ENCODE measurements at regions not wholly inside any gene's neighbourhood (a gene's known extent, or its start where the extent isn't known, plus 50 kb on each side); places are given as distances from the start of the nearest gene placed in this dataset.

DNA sequence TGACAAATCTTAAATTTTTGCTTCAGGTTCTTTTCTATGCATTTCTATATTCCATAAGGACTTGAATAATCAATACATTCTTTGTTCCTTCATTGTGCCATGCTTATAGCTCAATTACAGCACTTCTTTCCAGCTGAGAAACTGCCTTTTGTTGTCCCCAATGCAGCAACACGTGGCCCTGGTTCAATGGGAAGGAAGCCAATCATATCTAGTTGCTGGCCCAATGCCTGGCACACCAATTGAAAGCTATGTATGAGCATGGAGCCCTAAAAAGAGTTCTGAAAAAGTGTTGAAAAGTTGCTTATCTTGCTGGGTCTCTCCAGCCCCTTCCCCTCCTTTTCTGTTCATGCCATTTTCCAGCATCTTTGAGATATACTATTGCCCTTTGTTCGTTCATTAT, 448.0 kb upstream of the FAT3 start:
- Histone ChIP-seq H4K20me1 (ENCODE audit: low read length) (no peaks in the 10 kb centered on the region), H3K4me1 (ENCODE audit: insufficient read depth, low read length) (no peaks in the 10 kb centered on the region), H3K4me2 (ENCODE audit: low read length) (no peak overlapping the region), H3K9ac (ENCODE audit: low read length) (no peak overlapping the region), H2AFZ (ENCODE audit: low read length) (no peak overlapping the region), H3K36me3 (ENCODE audit: low read depth, low read length) (no peaks in the 10 kb centered on the region), H3K9me2 (replicated peaks; ENCODE audit: low read length) (no peaks in the 10 kb centered on the region), H3K9me3 (ENCODE audit: low read length) (peaks cover 12% of the 10 kb centered on the region), H3K27me3 (ENCODE audit: low read length) (no peaks in the 10 kb centered on the region), H3K79me2 (ENCODE audit: low read length) (no peaks in the 10 kb centered on the region), H3F3A (ENCODE audit: low read length, unreplicated experiment) (no peaks in the 10 kb centered on the region), H3K27ac (ENCODE audit: low read length) (no peak overlapping the region), H3K4me3 (ENCODE audit: low read length) (no peak overlapping the region)
- no TSS peak for BruUV-seq (replicated peaks)
- ChIA-PET POLR2A (ENCODE audit: unreplicated experiment) (no interaction called here), CTCF (no interaction called here)
- intact Hi-C loops (cut with micrococcal nuclease) = no loop called here
- no peak for TF ChIP-seq EZH2 (IDR thresholded peaks at IDR 0.05; ENCODE audit: low read length, unreplicated experiment)
- TF ChIP-seq, protein P1, sequence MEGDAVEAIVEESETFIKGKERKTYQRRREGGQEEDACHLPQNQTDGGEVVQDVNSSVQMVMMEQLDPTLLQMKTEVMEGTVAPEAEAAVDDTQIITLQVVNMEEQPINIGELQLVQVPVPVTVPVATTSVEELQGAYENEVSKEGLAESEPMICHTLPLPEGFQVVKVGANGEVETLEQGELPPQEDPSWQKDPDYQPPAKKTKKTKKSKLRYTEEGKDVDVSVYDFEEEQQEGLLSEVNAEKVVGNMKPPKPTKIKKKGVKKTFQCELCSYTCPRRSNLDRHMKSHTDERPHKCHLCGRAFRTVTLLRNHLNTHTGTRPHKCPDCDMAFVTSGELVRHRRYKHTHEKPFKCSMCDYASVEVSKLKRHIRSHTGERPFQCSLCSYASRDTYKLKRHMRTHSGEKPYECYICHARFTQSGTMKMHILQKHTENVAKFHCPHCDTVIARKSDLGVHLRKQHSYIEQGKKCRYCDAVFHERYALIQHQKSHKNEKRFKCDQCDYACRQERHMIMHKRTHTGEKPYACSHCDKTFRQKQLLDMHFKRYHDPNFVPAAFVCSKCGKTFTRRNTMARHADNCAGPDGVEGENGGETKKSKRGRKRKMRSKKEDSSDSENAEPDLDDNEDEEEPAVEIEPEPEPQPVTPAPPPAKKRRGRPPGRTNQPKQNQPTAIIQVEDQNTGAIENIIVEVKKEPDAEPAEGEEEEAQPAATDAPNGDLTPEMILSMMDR (conservative IDR thresholded peaks at IDR 0.05; ENCODE audit: low read depth, low read length) = no peak
- no peak for TF ChIP-seq EZH2phosphoT487 (IDR thresholded peaks at IDR 0.05; ENCODE audit: borderline replicate concordance, low read length)
- ATAC-seq (no peak), DNase-seq (no peak)

DNA sequence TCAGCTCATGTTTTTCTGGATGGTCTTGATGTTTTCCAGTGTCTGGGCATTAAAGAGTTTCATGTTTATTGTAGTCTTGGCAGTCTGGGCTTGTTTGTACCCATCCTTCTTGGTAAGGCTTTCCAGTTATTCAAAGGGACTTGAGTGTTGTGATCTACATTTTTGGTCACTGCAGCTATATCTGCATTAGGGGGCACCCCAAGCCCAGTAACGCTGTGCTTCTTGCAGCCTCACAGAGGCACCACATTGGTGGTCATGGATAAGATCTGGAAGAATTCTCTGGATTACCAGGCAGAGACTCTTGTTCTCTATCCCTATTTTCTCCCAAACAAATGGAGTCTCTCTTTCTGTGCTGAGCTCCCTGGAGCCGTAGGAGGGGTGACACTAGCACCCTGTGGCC, 451.5 kb upstream of the FAT3 start:
- Histone ChIP-seq H3K36me3 (ENCODE audit: low read depth, low read length) (no peaks in the 10 kb centered on the region), H3K27ac (ENCODE audit: low read length) (no peak overlapping the region), H3K9me2 (replicated peaks; ENCODE audit: low read length) (no peaks in the 10 kb centered on the region), H4K20me1 (ENCODE audit: low read length) (no peaks in the 10 kb centered on the region), H3K4me1 (ENCODE audit: insufficient read depth, low read length) (no peaks in the 10 kb centered on the region), H3K79me2 (ENCODE audit: low read length) (no peaks in the 10 kb centered on the region), H3K9ac (ENCODE audit: low read length) (no peak overlapping the region), H2AFZ (ENCODE audit: low read length) (no peak overlapping the region), H3K27me3 (ENCODE audit: low read length) (no peaks in the 10 kb centered on the region), H3K9me3 (ENCODE audit: low read length) (peaks cover 4% of the 10 kb centered on the region; the same call in 1 of the 2 replicates), H3F3A (ENCODE audit: low read length, unreplicated experiment) (no peaks in the 10 kb centered on the region), H3K4me2 (ENCODE audit: low read length) (no peak overlapping the region), H3K4me3 (ENCODE audit: low read length) (no peak overlapping the region)
- TF ChIP-seq EZH2 (IDR thresholded peaks at IDR 0.05; ENCODE audit: low read length, unreplicated experiment) = no peak
- TF ChIP-seq, protein P1 (conservative IDR thresholded peaks at IDR 0.05; ENCODE audit: low read depth, low read length) = peak; percentile 31; the same call in 1 of the 2 replicates
- ATAC-seq = no peak
- POLR2A ChIA-PET (ENCODE audit: unreplicated experiment) = no interaction called here
- CTCF ChIA-PET = no interaction called here
- intact Hi-C loops (cut with micrococcal nuclease) = no loop called here
- DNase-seq = peak; percentile 48
- BruUV-seq (replicated peaks) = no TSS peak

DNA sequence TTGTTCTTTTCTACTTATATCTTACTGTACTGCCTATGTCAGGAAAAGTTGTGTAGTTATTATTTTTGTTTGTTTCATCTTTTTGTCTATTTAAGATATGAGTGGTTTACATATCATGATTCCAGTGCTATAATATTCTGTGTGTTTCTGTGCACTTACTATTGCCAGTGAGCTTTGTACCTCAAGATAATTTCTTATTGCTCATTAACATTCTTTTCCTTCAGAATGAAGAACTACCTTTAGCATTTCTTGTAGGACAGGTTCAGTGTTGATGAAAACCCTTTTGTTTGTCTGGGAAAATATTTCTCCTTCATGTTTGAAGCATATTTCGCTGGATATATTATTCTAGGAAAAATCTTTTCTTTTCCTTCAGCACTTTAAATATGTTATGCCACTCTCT, 452.7 kb upstream of the FAT3 start:
- no peak for ATAC-seq
- no peak overlapping the region for H2AFZ ChIP-seq (ENCODE audit: low read length)
- no peak for TF ChIP-seq EZH2phosphoT487 (IDR thresholded peaks at IDR 0.05; ENCODE audit: borderline replicate concordance, low read length)
- no peak for TF ChIP-seq EZH2 (IDR thresholded peaks at IDR 0.05; ENCODE audit: low read length, unreplicated experiment)
- no peaks in the 10 kb centered on the region for H3K4me1 ChIP-seq (ENCODE audit: insufficient read depth, low read length)
- H3K4me2 ChIP-seq (ENCODE audit: low read length) = no peak overlapping the region
- no peaks in the 10 kb centered on the region for H3K36me3 ChIP-seq (ENCODE audit: low read depth, low read length)
- no peaks in the 10 kb centered on the region for H3F3A ChIP-seq (ENCODE audit: low read length, unreplicated experiment)
- H3K9me2 ChIP-seq (replicated peaks; ENCODE audit: low read length) = no peaks in the 10 kb centered on the region
- intact Hi-C loops (cut with micrococcal nuclease) = no loop called here
- no peak overlapping the region for H3K4me3 ChIP-seq (ENCODE audit: low read length)
- H4K20me1 ChIP-seq (ENCODE audit: low read length) = no peaks in the 10 kb centered on the region
- CTCF ChIA-PET = no interaction called here
- H3K27ac ChIP-seq (ENCODE audit: low read length) = no peak overlapping the region
- no TSS peak for BruUV-seq (replicated peaks)
- H3K9ac ChIP-seq (ENCODE audit: low read length) = no peak overlapping the region
- no peaks in the 10 kb centered on the region for H3K79me2 ChIP-seq (ENCODE audit: low read length)
- DNase-seq = no peak
- POLR2A ChIA-PET (ENCODE audit: unreplicated experiment) = no interaction called here
- no peaks in the 10 kb centered on the region for H3K27me3 ChIP-seq (ENCODE audit: low read length)
- peaks cover 7% of the 10 kb centered on the region; the same call in 1 of the 2 replicates for H3K9me3 ChIP-seq (ENCODE audit: low read length)
